Testis (tissue), 2 donors: ENCODE measurements at regions not wholly inside any gene's neighbourhood (a gene's known extent, or its start where the extent isn't known, plus 50 kb on each side); places are given as distances from the start of the nearest gene placed in this dataset.

Experiments used
- DNase-seq: peaks from one replicate; pipeline ENCODE4 v3.0.0-alpha.2; 2019
- H3K27ac ChIP-seq, 2 donors: fragments of 200-600 bp; sonication (generic); one replicate each; pipeline ENCODE4 v1.5.1; 2019
- H3K27me3 ChIP-seq: fragments of 200-600 bp; sonication (generic); one replicate; pipeline ENCODE4 v1.5.1; 2019
- H3K36me3 ChIP-seq: fragments of 200-600 bp; sonication (generic); one replicate; pipeline ENCODE4 v1.5.1; 2017; ENCODE audit warnings: low read depth; ENCODE audit errors: missing control alignments
- H3K4me1 ChIP-seq: fragments of 200-600 bp; sonication (generic); one replicate; pipeline ENCODE4 v1.5.1; 2019
- H3K4me3 ChIP-seq, 2 donors: fragments of 200-600 bp; sonication (generic); one replicate each; pipeline ENCODE4 v1.5.1; 2017 to 2019
- H3K9me3 ChIP-seq: fragments of 200-600 bp; sonication (generic); one replicate; pipeline ENCODE4 v1.5.1; 2017
- POLR2A ChIP-seq: fragments of 450-650 bp; IDR thresholded peaks from one replicate; pipeline ENCODE4 v1.6.1; 2017; ENCODE audit warnings: antibody characterized with exemption, mild to moderate bottlenecking, moderate library complexity
- WGBS, 2 donors: methylation state at CpG; one replicate each; pipeline ENCODE4 v1.1.5; 2018; 5-methylcytosine and 5-hydroxymethylcytosine counted together
- intact Hi-C: fragments of 100-400 bp; cut with DNase I; formaldehyde crosslinking; loops from one replicate; pipeline ENCODE4 v1.15.1; 2023; ENCODE audit warnings: low total_unique reads
- TF ChIP-seq, protein P1 (sequence below), 3 experiments: fragments of 450-650 bp in 2 of 3; fragments of 200-600 bp in 1 of 3; sonication (generic) in 1 of 3; IDR thresholded peaks; one replicate each; pipeline ENCODE4 v1.5.1; 2016 to 2019; ENCODE audit warnings: antibody characterized with exemption in 3 of 3, mild to moderate bottlenecking in 2 of 3, moderate library complexity in 1 of 3

DNA sequence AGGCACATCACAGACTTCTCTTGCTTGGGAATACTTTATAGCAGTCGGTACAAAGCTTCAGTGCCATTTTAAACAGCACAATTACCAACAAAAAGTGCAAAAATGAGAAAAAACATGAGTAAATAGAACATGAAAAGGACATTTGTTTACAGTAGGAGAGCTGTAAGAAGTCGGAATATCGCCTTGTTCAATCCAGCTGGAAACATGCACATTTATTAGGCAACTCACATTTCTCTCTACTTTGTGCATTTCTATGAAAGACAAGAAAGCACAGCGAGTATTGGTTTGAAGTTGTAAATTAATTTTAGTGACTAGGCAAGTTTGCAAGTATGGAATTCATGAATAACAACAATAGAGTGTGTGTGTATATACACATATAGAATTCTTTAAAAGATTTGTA is 484.7 kb downstream of the DACH1 start:
- TF ChIP-seq POLR2A = no peak
- TF ChIP-seq, protein P1, sequence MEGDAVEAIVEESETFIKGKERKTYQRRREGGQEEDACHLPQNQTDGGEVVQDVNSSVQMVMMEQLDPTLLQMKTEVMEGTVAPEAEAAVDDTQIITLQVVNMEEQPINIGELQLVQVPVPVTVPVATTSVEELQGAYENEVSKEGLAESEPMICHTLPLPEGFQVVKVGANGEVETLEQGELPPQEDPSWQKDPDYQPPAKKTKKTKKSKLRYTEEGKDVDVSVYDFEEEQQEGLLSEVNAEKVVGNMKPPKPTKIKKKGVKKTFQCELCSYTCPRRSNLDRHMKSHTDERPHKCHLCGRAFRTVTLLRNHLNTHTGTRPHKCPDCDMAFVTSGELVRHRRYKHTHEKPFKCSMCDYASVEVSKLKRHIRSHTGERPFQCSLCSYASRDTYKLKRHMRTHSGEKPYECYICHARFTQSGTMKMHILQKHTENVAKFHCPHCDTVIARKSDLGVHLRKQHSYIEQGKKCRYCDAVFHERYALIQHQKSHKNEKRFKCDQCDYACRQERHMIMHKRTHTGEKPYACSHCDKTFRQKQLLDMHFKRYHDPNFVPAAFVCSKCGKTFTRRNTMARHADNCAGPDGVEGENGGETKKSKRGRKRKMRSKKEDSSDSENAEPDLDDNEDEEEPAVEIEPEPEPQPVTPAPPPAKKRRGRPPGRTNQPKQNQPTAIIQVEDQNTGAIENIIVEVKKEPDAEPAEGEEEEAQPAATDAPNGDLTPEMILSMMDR (IDR thresholded peaks at IDR 0.05) = no peak
- Histone ChIP-seq H3K27me3 (no peaks in the 10 kb centered on the region), H3K4me1 (no peaks in the 10 kb centered on the region), H3K36me3 (no peaks in the 10 kb centered on the region), H3K27ac (no peak overlapping the region), H3K4me3 (no peak overlapping the region), H3K9me3 (no peaks in the 10 kb centered on the region)
- 89 to 91% methylated on average over 4 of the region's 4 CpGs for WGBS, 2 donors
- no peak for DNase-seq
- intact Hi-C loops = no loop called here

DNA sequence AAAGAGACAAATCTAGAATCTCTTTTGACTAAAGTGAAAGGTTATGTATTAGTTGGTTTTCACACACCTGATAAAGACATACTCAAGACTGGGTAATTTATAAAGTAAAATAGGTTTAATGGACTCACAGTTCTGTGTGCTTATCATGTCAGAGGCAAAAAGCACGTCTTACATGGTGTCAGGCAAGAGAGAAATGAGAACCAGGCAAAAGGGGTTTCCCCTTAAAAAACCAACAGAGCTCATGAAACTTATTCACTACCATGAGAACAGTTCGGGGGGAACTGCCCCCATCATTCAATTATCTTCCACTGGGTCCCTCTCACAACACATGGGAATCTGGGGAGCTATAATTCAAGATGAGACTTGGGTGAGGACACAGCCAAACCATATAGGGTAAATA is 486.8 kb downstream of the DACH1 start:
- WGBS, 2 donors = 78 to 95% methylated on average over 2 of the region's 2 CpGs
- Histone ChIP-seq H3K27me3 (no peaks in the 10 kb centered on the region), H3K27ac (no peak overlapping the region), H3K4me3 (no peak overlapping the region), H3K9me3 (no peaks in the 10 kb centered on the region), H3K36me3 (no peaks in the 10 kb centered on the region), H3K4me1 (no peaks in the 10 kb centered on the region)
- TF ChIP-seq, protein P1 (IDR thresholded peaks at IDR 0.05) = no peak
- TF ChIP-seq POLR2A = no peak
- intact Hi-C loops = no loop called here
- no peak for DNase-seq

DNA sequence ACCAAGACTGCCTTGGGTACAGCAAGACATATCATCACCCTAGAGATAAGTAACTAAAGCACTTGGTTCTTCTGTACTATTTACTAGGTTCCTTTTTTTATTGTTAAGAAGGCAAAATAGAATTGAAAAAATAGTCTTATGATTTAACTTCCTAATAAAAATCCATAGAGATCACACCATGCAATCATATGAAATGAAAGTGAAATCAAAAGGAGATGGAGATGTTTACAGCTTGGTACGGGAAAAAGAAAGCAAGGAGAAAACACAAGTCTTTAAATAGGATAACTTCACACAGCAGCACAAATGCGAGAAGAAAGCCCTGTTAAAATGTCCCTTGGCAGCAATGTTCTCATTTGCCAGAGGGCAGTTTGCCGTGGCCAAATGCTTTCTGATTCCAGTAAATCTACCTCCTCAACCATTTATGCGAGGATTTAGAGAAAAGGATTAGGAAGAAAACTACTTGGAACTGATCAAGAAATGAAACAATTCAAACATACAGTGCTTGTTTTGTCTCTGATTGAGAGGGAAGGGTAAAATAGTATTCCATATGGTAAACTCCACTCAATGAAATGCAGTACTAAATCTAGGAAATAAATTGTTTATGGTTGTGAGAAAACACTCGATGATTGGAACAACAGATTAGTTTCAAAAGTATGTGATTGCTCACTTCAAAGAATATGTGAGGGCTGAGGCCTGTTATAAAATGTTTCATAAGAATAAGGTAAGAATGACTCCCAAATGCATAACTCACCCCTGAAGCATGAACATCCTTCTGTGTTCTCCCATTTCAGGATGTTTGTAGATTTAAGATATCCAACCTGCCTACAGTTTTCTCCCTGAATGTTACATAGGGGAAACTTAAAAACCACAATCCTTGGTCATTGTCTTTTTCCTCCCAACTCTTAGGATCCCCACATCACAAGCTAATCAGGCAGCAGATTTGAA is 487.8 kb downstream of the DACH1 start:
- H3K27me3 ChIP-seq = no peaks in the 10 kb centered on the region
- intact Hi-C loops = no loop called here
- H3K4me3 ChIP-seq = no peak overlapping the region
- no peaks in the 10 kb centered on the region for H3K4me1 ChIP-seq
- 45 to 52% methylated on average over 5 of the region's 5 CpGs for WGBS, 2 donors
- no peak for DNase-seq
- H3K9me3 ChIP-seq = no peaks in the 10 kb centered on the region
- no peak for TF ChIP-seq POLR2A
- TF ChIP-seq, protein P1 (IDR thresholded peaks at IDR 0.05) = no peak
- peak overlapping the region; percentile 32 to 39 for H3K27ac ChIP-seq
- H3K36me3 ChIP-seq = no peaks in the 10 kb centered on the region

DNA sequence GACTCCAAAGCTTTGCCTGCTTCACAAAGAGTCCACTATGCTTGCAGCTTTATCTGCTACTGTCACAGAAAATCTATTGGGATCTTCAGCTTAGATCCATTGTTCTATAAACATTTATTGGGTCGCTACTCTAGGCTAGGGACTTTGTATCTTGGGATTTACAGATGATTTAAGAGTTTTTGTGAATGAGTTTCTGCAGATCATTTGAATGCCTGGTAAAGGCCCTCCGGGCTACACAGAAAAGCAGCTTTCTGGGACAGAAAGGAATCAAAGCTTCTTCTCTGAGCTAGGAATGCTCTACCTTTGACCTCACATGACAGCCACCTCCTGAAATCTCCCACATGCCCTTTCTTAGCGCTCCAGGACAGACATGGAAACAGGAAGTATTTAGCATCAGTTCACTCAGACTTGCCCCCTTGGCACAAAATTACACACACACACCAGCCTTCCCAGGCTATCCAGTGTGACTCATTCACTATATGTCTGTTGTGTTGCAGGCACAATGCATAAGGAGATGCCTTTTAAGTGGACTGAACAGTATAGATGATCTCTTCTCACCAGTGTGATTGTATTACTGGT is 492.4 kb downstream of the DACH1 start:
- intact Hi-C loops = no loop called here
- no peaks in the 10 kb centered on the region for H3K36me3 ChIP-seq

More for the DNA sequence above, 492.4 kb downstream of the DACH1 start:
- TF ChIP-seq, protein P1 (IDR thresholded peaks at IDR 0.05) = no peak
- no peak for TF ChIP-seq POLR2A
- DNase-seq = no peak
- Histone ChIP-seq H3K9me3 (no peaks in the 10 kb centered on the region), H3K27ac (no peak overlapping the region), H3K4me3 (no peak overlapping the region), H3K27me3 (no peaks in the 10 kb centered on the region), H3K4me1 (no peaks in the 10 kb centered on the region)
- 67 to 77% methylated on average over 3 of the region's 3 CpGs for WGBS, 2 donors
